T-helper 17 cell (primary cell): ENCODE measurements at regions not wholly inside any gene's neighbourhood (a gene's known extent, or its start where the extent isn't known, plus 50 kb on each side); places are given as distances from the start of the nearest gene placed in this dataset.
"Not testable (repeated sequence)": the region's sequence is repeated elsewhere in the genome, so short reads cannot be mapped to it uniquely, and the experiment has no call there.

ENCODE experiments used
- ATAC-seq: fragments of 150-1000 bp; cut with Tn5 transposase; 2 replicates; pipeline ENCODE4 v1.10.0; 2021; ENCODE audit warnings: mild to moderate bottlenecking, moderate library complexity
- DNase-seq, 3 donors: peaks; one replicate each; pipeline versions ENCODE4 v3.0.0 to v3.0.0-alpha.2; 2020 to 2021
- H3K9me3 ChIP-seq: one replicate; pipeline ENCODE4 v1.7.0; 2013; ENCODE audit warnings: low read length, mild to moderate bottlenecking; ENCODE audit not compliant: control insufficient read depth, poor library complexity, severe bottlenecking
- H3K27ac Mint-ChIP-seq: one replicate; pipeline ENCODE4 v1.8.0; 2022; ENCODE audit warnings: mild to moderate bottlenecking, moderate library complexity, mixed read lengths
- H3K27me3 Mint-ChIP-seq: one replicate; pipeline ENCODE4 v1.8.0; 2022; ENCODE audit warnings: mixed read lengths
- H3K36me3 Mint-ChIP-seq: one replicate; pipeline ENCODE4 v1.8.0; 2022; ENCODE audit warnings: low read depth, mixed read lengths
- H3K4me1 Mint-ChIP-seq: one replicate; pipeline ENCODE4 v1.8.0; 2022; ENCODE audit warnings: mild to moderate bottlenecking, mixed read lengths
- H3K4me3 Mint-ChIP-seq: one replicate; pipeline ENCODE4 v1.8.0; 2022; ENCODE audit warnings: mild to moderate bottlenecking, moderate library complexity, mixed read lengths

DNA sequence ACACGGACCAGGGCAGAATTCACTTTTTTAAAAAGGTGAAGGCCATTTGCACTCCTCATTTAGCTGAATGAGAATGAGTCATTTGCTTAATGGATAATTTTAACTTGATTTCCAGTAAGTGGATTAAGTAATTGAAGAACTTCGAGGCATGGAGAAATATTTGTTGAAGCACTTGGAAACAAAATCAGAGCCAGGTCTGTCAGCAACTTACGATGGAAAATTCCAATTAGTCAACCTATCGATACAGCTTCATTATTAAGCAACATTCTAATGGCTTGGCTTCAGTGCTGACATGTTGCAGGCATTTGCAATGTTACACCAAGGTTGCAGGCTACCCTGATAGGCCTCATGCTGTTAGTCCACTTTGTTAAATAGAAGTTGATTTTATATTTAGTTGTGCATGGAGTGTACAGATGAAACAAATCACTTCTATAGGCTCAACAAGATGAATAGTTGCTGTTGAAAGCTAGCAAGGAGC is 423.5 kb upstream of the SLC35B3 start:
- no peak overlapping the region for H3K4me3 Mint-ChIP-seq
- H3K36me3 Mint-ChIP-seq: no peaks in the 10 kb centered on the region
- ATAC-seq: no peak
- H3K27ac Mint-ChIP-seq: no peak overlapping the region
- H3K27me3 Mint-ChIP-seq: no peaks in the 10 kb centered on the region
- DNase-seq: no peak
- no peaks in the 10 kb centered on the region for H3K4me1 Mint-ChIP-seq
- H3K9me3 ChIP-seq: no peaks in the 10 kb centered on the region

DNA sequence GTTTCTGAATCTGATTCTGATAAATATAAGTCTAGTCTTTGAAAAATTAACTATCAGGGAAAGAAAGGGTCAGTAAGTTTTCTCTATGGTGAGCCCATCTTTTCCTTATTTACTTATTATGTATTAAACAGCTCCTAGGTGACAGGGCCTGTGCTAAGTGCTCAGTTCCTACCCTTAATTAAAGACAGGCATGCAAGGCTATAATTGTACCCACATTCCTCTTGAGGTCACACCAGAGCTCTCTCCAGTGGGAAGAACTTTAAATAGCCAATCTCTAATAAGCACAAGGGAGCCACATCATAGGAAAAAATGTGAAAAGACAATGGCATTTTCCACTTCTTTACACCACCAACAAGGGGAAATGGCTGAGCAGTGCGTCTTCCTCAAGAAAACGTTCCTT is 421.8 kb upstream of the SLC35B3 start:
- no peak overlapping the region for H3K4me3 Mint-ChIP-seq
- H3K27ac Mint-ChIP-seq: no peak overlapping the region
- DNase-seq: no peak
- H3K36me3 Mint-ChIP-seq: no peaks in the 10 kb centered on the region
- no peaks in the 10 kb centered on the region for H3K27me3 Mint-ChIP-seq
- no peak for ATAC-seq
- H3K9me3 ChIP-seq: no peaks in the 10 kb centered on the region
- H3K4me1 Mint-ChIP-seq: no peaks in the 10 kb centered on the region

- Mint-ChIP-seq H3K27me3 (no peaks in the 10 kb centered on the region), H3K4me1 (no peaks in the 10 kb centered on the region), H3K4me3 (no peak overlapping the region), H3K36me3 (no peaks in the 10 kb centered on the region), H3K27ac (no peak overlapping the region)
- DNase-seq (no peak), ATAC-seq (no peak)
- no peaks in the 10 kb centered on the region for H3K9me3 ChIP-seq
Measured at GRCh38 chr6:8855411-8855810, 420.1 kb upstream of the SLC35B3 start.

DNA sequence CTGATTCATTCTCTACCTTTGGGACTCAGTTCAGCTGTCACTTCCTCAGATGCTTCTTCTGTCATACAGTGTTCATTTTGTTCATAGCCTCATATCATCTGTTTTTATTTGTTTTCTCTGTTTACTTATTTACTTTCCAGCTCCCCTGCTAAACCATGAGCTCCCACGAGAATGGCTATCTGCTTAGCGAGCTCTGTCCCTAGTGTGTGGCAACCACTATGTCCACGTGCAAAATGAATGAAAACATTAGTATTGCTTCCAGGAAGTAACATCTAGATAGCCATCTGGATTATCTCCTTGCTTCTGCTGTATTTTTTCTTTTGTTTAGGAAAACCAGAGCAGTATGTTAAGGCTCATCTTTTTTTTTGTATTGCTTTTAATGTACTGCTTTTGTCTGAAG is 417.0 kb upstream of the SLC35B3 start:
- no peak overlapping the region for H3K27ac Mint-ChIP-seq
- H3K4me1 Mint-ChIP-seq: no peaks in the 10 kb centered on the region
- H3K36me3 Mint-ChIP-seq: no peaks in the 10 kb centered on the region
- H3K4me3 Mint-ChIP-seq: no peak overlapping the region
- H3K9me3 ChIP-seq: no peaks in the 10 kb centered on the region
- ATAC-seq: no peak
- no peaks in the 10 kb centered on the region for H3K27me3 Mint-ChIP-seq
- DNase-seq: no peak

- ATAC-seq, H3K27ac Mint-ChIP-seq: not testable (repeated sequence)
Measured at GRCh38 chr6:8846680-8847079, 411.3 kb upstream of the SLC35B3 start.

GRCh38 chr6:8845690-8846089 is 410.3 kb upstream of the SLC35B3 start:
- Mint-ChIP-seq H3K4me1 (no peaks in the 10 kb centered on the region), H3K4me3 (no peak overlapping the region), H3K36me3 (no peaks in the 10 kb centered on the region), H3K27me3 (no peaks in the 10 kb centered on the region), H3K27ac (no peak overlapping the region)
- H3K9me3 ChIP-seq: no peaks in the 10 kb centered on the region
- ATAC-seq (no peak), DNase-seq (no peak)

More at GRCh38 chr6:8846680-8847079, 411.3 kb upstream of the SLC35B3 start:
- DNase-seq, H3K9me3 ChIP-seq, H3K4me3 Mint-ChIP-seq, H3K36me3 Mint-ChIP-seq, H3K27me3 Mint-ChIP-seq, H3K4me1 Mint-ChIP-seq: not testable (repeated sequence)

- no peak for ATAC-seq
- H3K27me3 Mint-ChIP-seq: no peaks in the 10 kb centered on the region
- no peak overlapping the region for H3K4me3 Mint-ChIP-seq
- DNase-seq: no peak
- H3K36me3 Mint-ChIP-seq: no peaks in the 10 kb centered on the region
- no peak overlapping the region for H3K27ac Mint-ChIP-seq
- H3K9me3 ChIP-seq: no peaks in the 10 kb centered on the region
- H3K4me1 Mint-ChIP-seq: no peaks in the 10 kb centered on the region
Measured at GRCh38 chr6:8844968-8845367, 409.6 kb upstream of the SLC35B3 start.

DNA sequence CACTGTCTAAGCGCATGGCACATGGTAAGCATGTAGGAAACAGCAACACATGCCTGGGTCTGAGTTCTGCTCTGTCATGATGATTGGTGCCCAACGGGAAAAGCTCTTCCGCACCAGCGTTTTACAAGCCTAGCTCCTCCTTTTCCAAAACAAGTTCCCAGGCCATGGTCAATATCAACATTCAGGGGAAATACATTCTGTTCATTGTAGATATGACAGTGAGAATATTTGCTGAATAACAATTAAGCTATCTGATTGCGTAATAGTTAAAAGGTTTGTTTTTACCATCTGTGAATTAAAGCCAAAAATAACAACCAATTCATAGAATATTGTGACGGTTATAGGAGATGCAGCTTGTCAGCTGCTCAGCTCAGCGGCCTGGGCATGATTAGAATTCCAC is 404.3 kb upstream of the SLC35B3 start:
- H3K27ac Mint-ChIP-seq: no peak overlapping the region
- no peaks in the 10 kb centered on the region for H3K9me3 ChIP-seq
- H3K36me3 Mint-ChIP-seq: no peaks in the 10 kb centered on the region
- H3K4me3 Mint-ChIP-seq: no peak overlapping the region
- H3K4me1 Mint-ChIP-seq: no peaks in the 10 kb centered on the region
- DNase-seq: no peak
- no peaks in the 10 kb centered on the region for H3K27me3 Mint-ChIP-seq
- ATAC-seq: no peak

GRCh38 chr6:8837343-8837742 is 402.0 kb upstream of the SLC35B3 start:
- no peak overlapping the region for H3K4me3 Mint-ChIP-seq
- no peaks in the 10 kb centered on the region for H3K9me3 ChIP-seq
- no peaks in the 10 kb centered on the region for H3K36me3 Mint-ChIP-seq
- H3K4me1 Mint-ChIP-seq: no peaks in the 10 kb centered on the region
- DNase-seq: no peak
- no peaks in the 10 kb centered on the region for H3K27me3 Mint-ChIP-seq
- no peak for ATAC-seq
- H3K27ac Mint-ChIP-seq: no peak overlapping the region

DNA sequence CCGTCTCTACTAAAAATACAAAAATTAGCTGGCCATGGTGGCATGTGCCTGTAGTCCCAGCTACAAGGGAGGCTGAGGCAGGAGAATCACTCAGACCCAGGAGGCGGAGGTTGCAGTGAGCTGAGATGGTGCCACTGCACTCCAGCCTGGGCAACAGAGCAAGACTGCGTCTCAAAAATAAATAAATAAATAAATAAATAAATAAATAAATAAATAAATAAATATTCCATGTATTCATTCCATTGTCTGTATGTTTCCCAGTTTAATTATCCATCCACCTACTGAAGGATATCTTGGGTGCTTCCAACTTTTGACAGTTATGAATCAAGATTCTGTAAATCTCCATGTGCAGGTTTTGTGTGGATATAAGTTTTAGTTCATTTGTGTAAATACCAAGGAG is 397.4 kb upstream of the SLC35B3 start:
- H3K4me3 Mint-ChIP-seq, ATAC-seq, H3K4me1 Mint-ChIP-seq, DNase-seq, H3K27ac Mint-ChIP-seq, H3K36me3 Mint-ChIP-seq, H3K27me3 Mint-ChIP-seq, H3K9me3 ChIP-seq: not testable (repeated sequence)

GRCh38 chr6:8831366-8832152 is 396.2 kb upstream of the SLC35B3 start:
- ATAC-seq: no peak
- no peaks in the 10 kb centered on the region for H3K9me3 ChIP-seq
- Mint-ChIP-seq H3K4me3 (no peak overlapping the region), H3K4me1 (no peaks in the 10 kb centered on the region), H3K36me3 (no peaks in the 10 kb centered on the region), H3K27ac (no peak overlapping the region), H3K27me3 (no peaks in the 10 kb centered on the region)
- no peak for DNase-seq

DNA sequence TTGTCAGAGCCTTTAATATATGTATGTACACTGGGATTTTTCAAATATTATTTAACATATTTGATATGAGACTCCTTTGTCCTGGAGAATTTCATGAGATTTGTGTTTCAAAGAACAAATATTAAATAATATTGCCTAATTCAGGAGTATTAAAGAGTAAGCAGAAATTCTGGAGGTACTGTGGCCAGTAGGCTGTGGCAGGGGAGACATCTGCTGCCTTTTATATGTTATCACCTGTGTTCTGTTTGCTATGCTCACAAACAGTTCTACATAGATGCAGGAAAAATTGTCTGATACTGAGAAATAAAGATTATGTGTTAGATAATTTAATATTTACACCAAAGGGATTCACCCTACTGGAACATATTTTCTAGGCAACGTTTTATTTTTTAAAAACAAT is 395.4 kb upstream of the SLC35B3 start:
- Mint-ChIP-seq H3K4me3 (no peak overlapping the region), H3K36me3 (no peaks in the 10 kb centered on the region), H3K27me3 (no peaks in the 10 kb centered on the region), H3K4me1 (no peaks in the 10 kb centered on the region), H3K27ac (no peak overlapping the region)
- DNase-seq (no peak), ATAC-seq (no peak)
- no peaks in the 10 kb centered on the region for H3K9me3 ChIP-seq

DNA sequence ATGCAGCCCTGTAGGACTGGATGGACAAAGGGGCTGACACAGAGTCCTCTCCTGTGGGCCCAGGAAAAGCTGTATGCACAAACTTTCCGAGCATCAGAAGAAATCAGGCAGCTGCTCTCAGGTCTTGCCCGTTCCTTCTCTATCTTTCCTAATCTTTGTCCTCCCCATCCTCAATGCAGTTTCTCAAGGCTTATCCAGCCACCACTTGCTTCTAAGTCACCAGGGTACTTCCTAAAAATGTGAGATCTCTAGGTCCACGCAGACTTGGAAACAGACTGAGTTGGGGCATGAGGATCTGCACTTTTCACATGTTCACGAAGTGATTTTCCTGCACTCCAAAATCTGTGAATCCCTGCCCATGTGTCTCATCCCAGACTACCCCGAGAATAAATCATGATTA is 394.5 kb upstream of the SLC35B3 start:
- Mint-ChIP-seq H3K36me3 (no peaks in the 10 kb centered on the region), H3K27ac (no peak overlapping the region)
- DNase-seq: no peak

GRCh38 chr6:8829296-8829695 is 394.0 kb upstream of the SLC35B3 start:
- no peak overlapping the region for H3K4me3 Mint-ChIP-seq
- no peaks in the 10 kb centered on the region for H3K4me1 Mint-ChIP-seq
- no peaks in the 10 kb centered on the region for H3K36me3 Mint-ChIP-seq
- ATAC-seq (no peak), DNase-seq (no peak)
- H3K27me3 Mint-ChIP-seq: no peaks in the 10 kb centered on the region
- H3K9me3 ChIP-seq: no peaks in the 10 kb centered on the region
- no peak overlapping the region for H3K27ac Mint-ChIP-seq

More for the DNA sequence above, 394.5 kb upstream of the SLC35B3 start:
- H3K4me1 Mint-ChIP-seq: no peaks in the 10 kb centered on the region
- no peak for ATAC-seq
- no peaks in the 10 kb centered on the region for H3K9me3 ChIP-seq
- H3K4me3 Mint-ChIP-seq: no peak overlapping the region
- H3K27me3 Mint-ChIP-seq: no peaks in the 10 kb centered on the region
